ENCODE measurements at regions not wholly inside any gene's neighbourhood (a gene's known extent, or its start where the extent isn't known, plus 50 kb on each side); places are given as distances from the start of the nearest gene placed in this dataset.

GRCh38 chr3:102248981-102249705, 185.7 kb upstream of the ZPLD1 start:
- DNase-seq, result no peak

DNA sequence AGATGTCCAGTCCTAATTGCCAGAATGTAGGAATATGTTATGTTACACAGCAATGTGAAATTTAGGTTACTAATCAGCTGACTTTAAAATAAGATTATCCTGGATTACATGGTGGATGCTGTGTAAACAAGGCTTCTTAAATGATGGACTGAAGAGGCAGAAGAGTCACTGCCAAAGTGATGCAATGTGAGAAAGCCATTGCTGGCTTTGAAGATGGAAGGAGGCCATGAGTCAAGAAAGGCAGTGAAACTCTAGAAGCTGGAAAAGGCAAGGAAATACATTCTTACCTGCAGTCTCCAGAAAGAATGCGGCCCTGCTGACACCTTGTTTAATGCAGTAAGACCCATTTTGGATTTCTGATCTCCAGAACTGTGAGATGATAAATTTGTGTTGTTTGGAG, 179.1 kb upstream of the ZPLD1 start:
- no peak for DNase-seq

- no peak for DNase-seq
These were observed 176.1 kb upstream of the ZPLD1 start for GRCh38 chr3:102258666-102259227.

DNA sequence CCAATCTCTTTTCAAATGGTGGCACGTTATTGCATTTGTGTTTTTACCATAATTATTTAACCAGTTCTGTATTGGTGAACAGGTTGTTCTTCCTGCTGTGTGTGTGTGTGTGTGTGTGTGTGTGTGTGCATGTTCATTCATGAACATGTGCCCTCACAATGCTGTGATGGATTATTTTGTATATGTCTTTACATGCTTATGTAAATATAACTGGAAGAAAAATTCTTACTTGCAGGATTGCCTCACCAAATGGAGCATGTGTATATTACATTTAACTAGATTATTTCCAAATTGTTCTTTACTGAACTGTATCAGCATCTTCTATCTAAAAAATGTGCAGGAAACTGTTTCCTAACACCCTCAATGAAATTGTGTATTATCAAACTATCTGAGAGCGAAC, 175.2 kb upstream of the ZPLD1 start:
- DNase-seq, result no peak

- no peak for DNase-seq
These were observed 169.1 kb upstream of the ZPLD1 start for GRCh38 chr3:102265720-102266119.

GRCh38 chr3:102269406-102269805, 165.4 kb upstream of the ZPLD1 start:
- no peak for DNase-seq

GRCh38 chr3:102290241-102290640, 144.6 kb upstream of the ZPLD1 start:
- no peak for DNase-seq

- DNase-seq, result no peak
These were observed 139.1 kb upstream of the ZPLD1 start for GRCh38 chr3:102295756-102296155.

GRCh38 chr3:102297072-102297658, 137.7 kb upstream of the ZPLD1 start:
- DNase-seq, result no peak

- DNase-seq, result no peak
These were observed 135.5 kb upstream of the ZPLD1 start for GRCh38 chr3:102299125-102299877.

- DNase-seq, result no peak
These were observed 133.5 kb upstream of the ZPLD1 start for GRCh38 chr3:102301155-102301880.

DNA sequence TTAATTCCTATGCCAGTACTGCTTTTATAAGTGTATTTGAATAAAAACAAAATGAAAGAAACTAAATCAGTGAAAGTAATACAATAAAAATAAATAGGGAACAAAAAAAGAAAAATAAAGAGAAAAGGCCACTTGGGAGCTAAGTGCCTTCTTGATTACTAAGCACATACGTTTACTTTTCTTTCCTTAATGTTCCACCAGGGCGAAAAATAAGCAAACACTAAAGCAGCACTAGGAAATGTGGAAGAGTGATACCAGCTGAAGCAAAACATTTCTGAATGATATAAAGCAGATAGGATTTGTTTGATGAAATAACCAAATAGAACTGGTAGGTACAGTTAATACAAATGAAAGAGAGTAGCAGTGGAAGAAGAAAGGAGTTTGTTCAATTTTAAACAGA, 132.8 kb upstream of the ZPLD1 start:
- peak; percentile 20 for DNase-seq

GRCh38 chr3:102304550-102304949, 130.3 kb upstream of the ZPLD1 start:
- DNase-seq, result no peak

- DNase-seq, result no peak
These were observed 127.4 kb upstream of the ZPLD1 start for GRCh38 chr3:102307442-102307841.

DNA sequence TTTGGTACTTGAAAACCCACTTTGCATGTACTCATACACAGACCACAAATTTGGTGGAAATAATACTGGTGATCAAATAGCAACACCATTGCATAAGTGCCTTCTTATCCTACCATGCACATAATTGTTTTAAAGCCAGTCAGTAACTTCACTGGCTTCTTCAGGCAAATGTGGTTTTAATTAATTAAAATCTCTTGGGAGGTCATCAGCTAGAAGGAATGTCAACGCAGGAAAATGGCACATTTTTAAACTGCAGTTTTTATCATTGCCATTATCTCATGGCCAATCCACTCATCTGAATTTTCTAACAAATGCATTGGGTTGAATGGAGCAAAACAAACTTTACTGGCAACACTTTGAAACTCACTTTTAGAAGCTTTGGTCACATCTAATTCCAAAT, 105.7 kb upstream of the ZPLD1 start:
- DNase-seq, result no peak

DNA sequence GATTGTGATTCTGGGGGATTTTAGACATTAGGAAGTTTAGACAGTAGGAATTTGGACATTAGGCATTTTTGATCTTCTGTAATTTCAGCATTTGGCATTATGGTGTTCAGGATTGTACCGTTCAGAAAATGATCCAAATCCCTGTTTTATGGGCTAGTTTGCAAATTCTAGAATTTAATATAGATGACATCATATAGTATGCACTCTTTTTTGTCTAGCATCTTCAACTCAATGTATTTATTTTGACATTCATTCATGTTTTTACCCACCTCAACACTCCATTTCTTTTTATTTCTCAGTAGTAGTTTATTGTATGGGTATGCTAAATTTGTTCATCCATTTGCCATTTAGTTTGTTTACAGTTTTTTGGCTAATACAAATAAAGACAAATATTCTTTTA, 105.3 kb upstream of the ZPLD1 start:
- DNase-seq, result no peak

- DNase-seq, result no peak
These were observed 102.6 kb upstream of the ZPLD1 start for GRCh38 chr3:102332205-102332604.

- no peak for DNase-seq
These were observed 101.9 kb upstream of the ZPLD1 start for GRCh38 chr3:102332934-102333333.

DNA sequence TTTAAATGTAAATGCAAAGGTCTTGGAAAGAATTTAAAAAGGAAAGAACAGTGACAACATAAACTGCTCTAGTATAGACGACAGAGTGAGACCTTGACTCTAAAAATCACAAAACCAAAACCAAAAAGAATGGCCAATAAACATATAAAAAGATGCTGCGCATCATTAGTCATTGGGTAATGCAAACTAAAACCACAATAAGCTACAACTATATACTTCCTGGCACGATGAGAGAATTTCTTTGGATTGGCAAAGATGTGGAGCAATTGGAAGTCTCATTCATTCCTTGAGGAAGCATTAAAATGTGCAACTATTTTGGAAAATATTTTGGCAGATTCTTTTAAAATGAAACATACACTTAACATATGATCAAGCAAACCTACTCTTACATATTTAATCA, 98.7 kb upstream of the ZPLD1 start:
- DNase-seq, result no peak

- DNase-seq, result no peak
These were observed 95.1 kb upstream of the ZPLD1 start for GRCh38 chr3:102339671-102340070.

DNA sequence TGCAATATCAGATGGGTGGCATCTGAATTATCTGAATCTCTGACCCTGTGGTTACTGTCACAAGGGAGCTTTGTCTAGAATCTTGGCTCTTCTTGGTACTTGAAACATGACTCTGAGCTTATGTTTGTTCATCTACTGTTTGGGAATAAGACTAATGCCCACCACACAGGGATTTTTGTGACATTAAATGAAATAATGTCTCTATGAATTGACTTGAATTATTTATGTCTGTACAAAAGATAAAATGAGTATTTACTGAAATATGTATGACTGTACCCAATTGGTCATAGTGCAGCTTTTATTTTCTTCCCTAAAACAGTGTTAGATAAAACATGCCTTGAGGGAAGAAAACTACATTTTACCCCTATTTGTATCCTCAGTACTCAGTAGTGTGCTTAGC, 87.9 kb upstream of the ZPLD1 start:
- no peak for DNase-seq

GRCh38 chr3:102348904-102349303, 85.9 kb upstream of the ZPLD1 start:
- DNase-seq, result no peak

GRCh38 chr3:102353148-102353547, 81.7 kb upstream of the ZPLD1 start:
- no peak for DNase-seq
